ENCODE measurements at regions not wholly inside any gene's neighbourhood (a gene's known extent, or its start where the extent isn't known, plus 50 kb on each side); places are given as distances from the start of the nearest gene placed in this dataset.

DNA sequence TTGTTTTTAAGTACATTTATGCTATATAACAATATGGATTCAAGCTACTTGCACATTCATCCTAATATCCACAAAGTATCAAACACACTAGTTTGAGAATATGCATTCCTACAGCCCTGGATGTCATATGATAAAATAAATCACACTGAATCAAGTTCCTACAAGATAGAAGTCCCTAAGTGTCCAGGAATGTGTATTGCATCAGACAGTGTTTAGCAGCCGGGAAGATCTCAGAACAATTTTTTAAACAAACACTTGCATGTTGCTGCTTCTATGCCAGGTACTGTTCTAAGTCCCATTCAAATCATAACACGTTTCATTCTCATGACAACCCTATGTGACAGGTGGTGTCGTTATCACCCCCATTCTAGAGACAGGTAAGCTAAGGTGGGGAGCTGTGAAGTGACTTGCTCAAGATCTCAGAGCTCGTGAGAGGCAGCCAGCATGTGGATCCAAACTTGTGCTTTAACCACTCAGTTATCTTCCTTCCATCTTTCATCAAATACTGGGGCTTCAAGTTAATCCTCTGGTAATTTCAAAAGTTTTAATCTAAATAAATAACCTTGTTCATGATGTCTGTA lies 68.3 kb upstream of the KIF26B start:
- no peak for TF ChIP-seq POLR2A (IDR thresholded peaks at IDR 0.05)
- TF ChIP-seq, protein P1, sequence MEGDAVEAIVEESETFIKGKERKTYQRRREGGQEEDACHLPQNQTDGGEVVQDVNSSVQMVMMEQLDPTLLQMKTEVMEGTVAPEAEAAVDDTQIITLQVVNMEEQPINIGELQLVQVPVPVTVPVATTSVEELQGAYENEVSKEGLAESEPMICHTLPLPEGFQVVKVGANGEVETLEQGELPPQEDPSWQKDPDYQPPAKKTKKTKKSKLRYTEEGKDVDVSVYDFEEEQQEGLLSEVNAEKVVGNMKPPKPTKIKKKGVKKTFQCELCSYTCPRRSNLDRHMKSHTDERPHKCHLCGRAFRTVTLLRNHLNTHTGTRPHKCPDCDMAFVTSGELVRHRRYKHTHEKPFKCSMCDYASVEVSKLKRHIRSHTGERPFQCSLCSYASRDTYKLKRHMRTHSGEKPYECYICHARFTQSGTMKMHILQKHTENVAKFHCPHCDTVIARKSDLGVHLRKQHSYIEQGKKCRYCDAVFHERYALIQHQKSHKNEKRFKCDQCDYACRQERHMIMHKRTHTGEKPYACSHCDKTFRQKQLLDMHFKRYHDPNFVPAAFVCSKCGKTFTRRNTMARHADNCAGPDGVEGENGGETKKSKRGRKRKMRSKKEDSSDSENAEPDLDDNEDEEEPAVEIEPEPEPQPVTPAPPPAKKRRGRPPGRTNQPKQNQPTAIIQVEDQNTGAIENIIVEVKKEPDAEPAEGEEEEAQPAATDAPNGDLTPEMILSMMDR (IDR thresholded peaks at IDR 0.05 in 4 of 5, conservative IDR thresholded peaks at IDR 0.05 in 1 of 5): no peak
